ACC112 (cell line): ENCODE measurements at regions not wholly inside any gene's neighbourhood (a gene's known extent, or its start where the extent isn't known, plus 50 kb on each side); places are given as distances from the start of the nearest gene placed in this dataset.
"Not testable (repeated sequence)": the region's sequence is repeated elsewhere in the genome, so short reads cannot be mapped to it uniquely, and the experiment has no call there.

Experiments
- H2AFZ ChIP-seq: fragments of 200-600 bp; sonication (generic); one replicate; pipeline ENCODE4 v1.6.0; 2017; ENCODE audit warnings: antibody characterized with exemption, low read length; ENCODE audit not compliant: unreplicated experiment
- H3K27ac ChIP-seq: fragments of 200-600 bp; sonication (generic); 2 replicates; pipeline ENCODE4 v1.5.1; 2014; ENCODE audit warnings: low read depth, mild to moderate bottlenecking, antibody characterized with exemption, low read length, moderate library complexity
- H3K27me3 ChIP-seq: fragments of 200-600 bp; sonication (generic); 2 replicates; pipeline ENCODE4 v1.6.1; 2014; ENCODE audit warnings: mild to moderate bottlenecking, antibody characterized with exemption, low read length, moderate library complexity, mixed read lengths; ENCODE audit not compliant: insufficient read depth
- H3K36me3 ChIP-seq: fragments of 200-600 bp; sonication (generic); 2 replicates; pipeline ENCODE4 v1.6.1; 2016; ENCODE audit warnings: mild to moderate bottlenecking, antibody characterized with exemption, low read length, moderate library complexity, mixed read lengths; ENCODE audit not compliant: insufficient read depth
- H3K4me1 ChIP-seq: fragments of 200-600 bp; sonication (generic); one replicate; pipeline ENCODE4 v1.6.1; 2016; ENCODE audit warnings: low read length, mixed read lengths; ENCODE audit not compliant: insufficient read depth, unreplicated experiment, control insufficient read depth
- H3K4me3 ChIP-seq: fragments of 200-600 bp; sonication (generic); 2 replicates; pipeline ENCODE4 v1.5.1; 2014; ENCODE audit warnings: mild to moderate bottlenecking, low read depth, low read length
- H3K79me2 ChIP-seq: fragments of 200-600 bp; sonication (generic); one replicate; pipeline ENCODE4 v1.6.0; 2016; ENCODE audit warnings: low read length; ENCODE audit not compliant: control insufficient read depth, unreplicated experiment, insufficient read depth

DNA sequence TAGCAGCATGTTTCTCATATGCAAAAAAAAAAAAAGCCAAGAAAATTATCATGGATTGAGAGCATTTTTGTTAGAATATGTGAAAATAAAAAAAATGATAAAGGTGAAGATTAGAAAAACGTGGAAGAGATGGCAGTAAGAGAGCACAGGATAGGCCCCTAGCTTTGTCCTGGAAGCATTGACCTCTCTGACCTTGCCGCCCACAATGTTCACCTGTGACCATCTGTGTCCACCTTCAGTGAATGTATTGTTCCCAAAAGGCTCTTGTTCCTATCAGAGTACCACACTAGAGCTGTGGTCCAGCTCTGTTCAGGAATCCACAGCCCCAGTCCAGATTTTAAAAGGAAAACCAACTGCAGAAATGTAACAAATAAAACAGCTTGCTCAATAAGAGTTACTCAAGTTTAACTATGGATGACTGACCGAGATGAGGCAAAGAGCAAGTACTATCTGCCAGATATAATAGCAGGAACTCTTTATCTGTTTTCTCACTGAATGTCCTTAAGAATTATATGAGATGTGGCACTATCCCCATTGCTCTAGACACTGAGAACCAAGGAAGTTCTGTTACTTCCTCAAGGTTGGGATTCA is 287.7 kb upstream of the STXBP5 start:
- Histone ChIP-seq H3K4me3 (no peak overlapping the region), H3K27me3 (no peaks in the 10 kb centered on the region), H3K79me2 (peaks cover 13% of the 10 kb centered on the region), H3K27ac (peak overlapping the region; percentile 100), H2AFZ (no peak overlapping the region), H3K4me1 (peaks cover 41% of the 10 kb centered on the region), H3K36me3 (no peaks in the 10 kb centered on the region)

DNA sequence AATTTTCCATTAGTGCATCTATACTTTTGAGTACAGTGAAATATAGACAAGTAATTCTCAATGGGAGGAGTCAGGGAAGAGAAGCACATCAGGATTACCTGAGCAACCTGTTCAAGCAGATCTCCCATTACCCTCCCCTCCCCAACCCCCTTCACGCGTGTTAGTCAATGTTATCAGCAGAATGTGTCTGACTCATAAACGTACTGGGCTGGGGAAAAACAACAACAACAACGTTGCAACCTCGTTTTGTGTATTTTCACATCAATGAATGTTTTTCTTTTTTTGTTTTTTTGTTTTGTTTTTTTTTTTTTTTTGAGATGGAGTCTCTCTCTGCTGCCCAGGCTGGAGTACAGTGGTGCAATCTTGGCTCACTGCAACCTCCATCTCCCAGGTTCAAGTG is 287.0 kb upstream of the STXBP5 start:
- Histone ChIP-seq H3K4me3 (no peak overlapping the region), H3K27me3 (no peaks in the 10 kb centered on the region), H2AFZ (no peak overlapping the region), H3K27ac (peak overlapping the region; percentile 100; the same call in 1 of the 2 replicates), H3K79me2 (peaks cover 9% of the 10 kb centered on the region), H3K4me1 (peaks cover 35% of the 10 kb centered on the region), H3K36me3 (no peaks in the 10 kb centered on the region)

DNA sequence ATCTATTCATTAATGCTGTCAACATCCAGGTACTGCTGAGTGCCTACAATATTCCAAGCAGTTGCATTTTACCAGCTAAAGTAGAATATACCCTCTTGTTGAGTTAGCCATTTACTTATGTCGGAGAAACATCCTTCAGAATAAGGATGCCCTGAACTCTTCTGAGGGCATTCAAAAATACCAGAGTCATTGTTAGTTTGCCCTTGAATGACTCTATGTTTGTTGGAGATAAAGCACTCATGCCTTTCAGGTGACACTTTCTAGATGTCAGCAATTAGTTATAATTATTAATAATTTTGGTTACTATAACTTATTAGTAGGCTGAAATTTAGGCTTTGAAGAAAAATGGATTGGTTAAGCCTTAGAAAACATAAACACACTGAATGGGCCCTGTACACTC is 286.2 kb upstream of the STXBP5 start:
- Histone ChIP-seq H3K27ac (no peak overlapping the region), H3K4me3 (no peak overlapping the region), H3K79me2 (peaks cover 2% of the 10 kb centered on the region), H3K4me1 (peaks cover 27% of the 10 kb centered on the region), H3K36me3 (no peaks in the 10 kb centered on the region), H3K27me3 (no peaks in the 10 kb centered on the region), H2AFZ (no peak overlapping the region)

DNA sequence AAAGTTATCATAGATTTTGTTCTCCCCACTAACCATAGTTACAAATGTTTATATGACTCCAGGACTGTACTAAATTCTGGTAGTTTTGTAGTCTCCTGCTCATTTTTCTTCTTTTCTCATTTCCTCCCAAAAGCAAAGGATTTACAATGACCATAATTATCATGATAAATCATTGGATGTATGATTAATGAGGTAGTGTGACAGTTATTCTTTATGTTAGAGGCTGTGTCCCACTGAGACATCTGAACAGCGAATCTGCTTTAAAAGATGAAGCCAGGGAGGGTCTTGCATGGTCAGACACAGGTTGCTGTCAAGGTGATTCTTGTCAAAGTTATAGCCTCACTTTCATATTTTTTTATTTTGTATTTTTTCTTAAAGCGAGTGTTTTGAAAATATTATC is 285.2 kb upstream of the STXBP5 start:
- Histone ChIP-seq H3K4me1 (peaks cover 20% of the 10 kb centered on the region), H3K27ac (no peak overlapping the region), H3K79me2 (no peaks in the 10 kb centered on the region), H3K36me3 (no peaks in the 10 kb centered on the region), H2AFZ (no peak overlapping the region), H3K4me3 (no peak overlapping the region), H3K27me3 (no peaks in the 10 kb centered on the region)

DNA sequence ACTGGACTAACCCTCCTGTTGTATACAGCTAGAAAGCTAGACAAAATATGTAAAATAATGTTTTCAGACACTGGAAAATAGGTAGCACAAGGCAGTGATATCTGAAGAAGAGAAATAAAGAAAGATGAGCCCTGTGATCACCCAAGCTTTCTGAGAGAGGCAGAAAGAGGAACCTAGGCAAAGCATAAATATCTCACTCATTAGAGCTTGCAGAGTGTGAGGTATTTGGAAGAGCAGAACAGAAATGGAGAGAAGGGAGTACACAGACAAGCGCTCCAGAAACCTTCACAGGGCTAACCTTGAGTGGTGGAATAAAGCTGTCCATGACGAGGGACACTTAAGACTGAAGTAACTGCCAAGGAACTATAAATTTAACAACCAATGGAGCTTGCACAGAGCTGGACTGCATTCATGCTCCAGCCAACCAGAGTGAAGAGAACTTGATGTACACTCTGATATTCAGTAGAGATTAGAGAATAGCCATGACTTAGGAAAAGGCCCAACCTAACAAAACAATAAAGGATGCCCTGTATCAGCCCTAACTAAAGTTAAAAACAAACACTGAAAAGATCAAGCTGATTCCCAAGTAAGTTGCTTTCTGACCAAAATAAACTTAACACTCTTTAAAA is 280.9 kb upstream of the STXBP5 start:
- no peak overlapping the region for H3K4me3 ChIP-seq
- no peaks in the 10 kb centered on the region for H3K27me3 ChIP-seq
- no peak overlapping the region for H2AFZ ChIP-seq
- no peaks in the 10 kb centered on the region for H3K36me3 ChIP-seq
- no peaks in the 10 kb centered on the region for H3K4me1 ChIP-seq
- H3K27ac ChIP-seq, result no peak overlapping the region
- no peaks in the 10 kb centered on the region for H3K79me2 ChIP-seq

DNA sequence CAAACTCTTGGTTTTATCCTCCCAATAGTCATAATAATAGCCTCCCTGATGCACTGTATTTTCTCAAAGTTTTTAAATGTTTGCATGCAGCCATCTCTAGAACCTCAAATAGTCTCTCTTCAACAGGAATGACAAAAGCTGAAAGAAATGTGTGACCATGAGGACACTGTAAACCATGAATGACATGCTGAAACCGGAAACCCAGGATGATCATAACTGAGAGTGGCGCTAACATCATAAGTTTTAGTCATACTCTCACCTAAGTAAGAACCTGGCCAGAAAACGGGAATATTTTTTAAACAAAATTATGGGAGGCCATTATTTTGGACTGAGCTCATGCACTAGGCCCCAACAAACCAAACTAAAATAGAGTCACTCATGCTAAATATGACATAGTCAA is 278.4 kb upstream of the STXBP5 start:
- Histone ChIP-seq H2AFZ (no peak overlapping the region), H3K4me3 (no peak overlapping the region), H3K27ac (no peak overlapping the region), H3K79me2 (no peaks in the 10 kb centered on the region), H3K27me3 (no peaks in the 10 kb centered on the region), H3K4me1 (no peaks in the 10 kb centered on the region), H3K36me3 (no peaks in the 10 kb centered on the region)

DNA sequence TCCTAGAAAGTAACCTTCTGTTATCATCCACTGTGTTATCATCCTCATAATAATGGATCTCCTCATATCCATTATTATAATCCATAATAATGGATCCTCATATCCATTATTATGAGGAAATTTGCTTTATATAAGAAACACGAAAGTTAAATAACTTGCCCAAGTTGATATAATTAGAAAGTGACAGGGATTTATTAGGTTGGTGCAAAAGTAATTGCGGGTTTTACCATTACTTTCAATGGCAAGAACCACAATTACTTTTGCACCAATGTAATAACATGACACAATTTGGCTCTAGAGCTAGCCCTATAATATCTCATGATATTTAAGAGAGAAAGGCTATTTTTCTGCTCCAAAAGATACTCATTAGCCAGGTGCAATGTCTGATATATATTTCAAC is 275.7 kb upstream of the STXBP5 start:
- Histone ChIP-seq H2AFZ (no peak overlapping the region), H3K79me2 (no peaks in the 10 kb centered on the region), H3K36me3 (no peaks in the 10 kb centered on the region), H3K4me1 (no peaks in the 10 kb centered on the region), H3K4me3 (no peak overlapping the region), H3K27me3 (no peaks in the 10 kb centered on the region), H3K27ac (no peak overlapping the region)

DNA sequence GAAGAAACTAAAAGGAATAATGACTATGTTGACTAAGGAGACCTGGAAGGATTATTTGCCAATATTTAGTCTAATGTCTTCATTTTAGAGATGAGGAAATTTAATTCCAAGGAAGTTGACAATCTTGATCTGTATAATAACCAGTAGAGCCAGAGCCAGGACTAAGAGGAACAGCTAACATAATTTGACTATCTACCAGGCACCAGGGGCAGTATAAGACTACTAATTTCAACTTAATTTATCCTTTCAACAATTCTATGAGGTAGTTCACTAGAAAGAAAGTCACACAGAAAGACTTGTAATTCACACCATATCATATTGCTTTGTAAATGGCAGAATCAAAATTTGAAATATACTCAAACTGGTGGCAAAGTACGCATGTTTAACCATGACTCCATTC is 273.0 kb upstream of the STXBP5 start:
- H3K79me2 ChIP-seq, result no peaks in the 10 kb centered on the region
- H3K4me1 ChIP-seq, result no peaks in the 10 kb centered on the region
- no peak overlapping the region for H2AFZ ChIP-seq
- no peaks in the 10 kb centered on the region for H3K27me3 ChIP-seq
- no peaks in the 10 kb centered on the region for H3K36me3 ChIP-seq
- H3K27ac ChIP-seq, result no peak overlapping the region
- no peak overlapping the region for H3K4me3 ChIP-seq

DNA sequence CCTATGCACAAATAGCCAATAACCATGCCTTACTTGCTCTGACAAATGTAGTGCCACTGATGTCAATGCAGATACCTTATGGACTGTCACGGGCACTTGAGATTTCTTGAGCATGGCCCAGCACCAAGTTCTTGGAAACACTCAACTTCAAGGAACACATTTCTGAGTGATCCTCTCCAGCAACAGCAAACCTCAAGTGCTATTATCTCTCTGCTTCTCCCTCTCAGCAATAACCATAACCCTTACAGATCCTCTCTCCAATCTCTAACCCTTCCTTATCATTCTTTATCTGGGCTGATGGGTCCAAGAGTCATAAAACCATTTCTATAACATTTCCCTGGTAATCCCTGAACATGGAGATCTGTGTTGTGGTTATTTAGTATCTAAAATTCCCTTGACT is 266.9 kb upstream of the STXBP5 start:
- Histone ChIP-seq H3K27ac (no peak overlapping the region), H3K79me2 (no peaks in the 10 kb centered on the region), H3K4me1 (no peaks in the 10 kb centered on the region), H3K36me3 (no peaks in the 10 kb centered on the region), H2AFZ (no peak overlapping the region), H3K27me3 (no peaks in the 10 kb centered on the region), H3K4me3 (no peak overlapping the region)

DNA sequence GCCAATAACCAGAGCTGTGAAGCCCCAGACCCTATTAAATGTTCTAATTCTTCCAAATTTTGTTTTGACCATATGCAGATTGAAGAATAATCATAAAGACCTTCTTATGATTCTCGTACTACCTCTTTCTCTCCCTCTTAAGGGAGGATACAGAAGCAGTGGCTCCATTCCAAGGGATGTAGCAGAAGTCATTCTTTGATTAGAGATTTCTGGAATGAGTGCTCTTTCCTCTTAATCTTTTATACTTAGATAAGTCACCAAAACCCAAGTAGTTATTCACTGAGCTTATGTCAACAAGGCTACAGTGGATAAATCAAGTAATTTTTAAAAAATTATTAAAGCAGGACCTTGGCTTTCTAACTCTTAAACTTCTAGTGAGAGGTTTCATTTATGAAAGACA is 266.0 kb upstream of the STXBP5 start:
- Histone ChIP-seq H3K4me3 (no peak overlapping the region), H3K36me3 (no peaks in the 10 kb centered on the region), H3K27ac (no peak overlapping the region), H3K79me2 (no peaks in the 10 kb centered on the region), H3K27me3 (no peaks in the 10 kb centered on the region), H3K4me1 (no peaks in the 10 kb centered on the region), H2AFZ (no peak overlapping the region)

DNA sequence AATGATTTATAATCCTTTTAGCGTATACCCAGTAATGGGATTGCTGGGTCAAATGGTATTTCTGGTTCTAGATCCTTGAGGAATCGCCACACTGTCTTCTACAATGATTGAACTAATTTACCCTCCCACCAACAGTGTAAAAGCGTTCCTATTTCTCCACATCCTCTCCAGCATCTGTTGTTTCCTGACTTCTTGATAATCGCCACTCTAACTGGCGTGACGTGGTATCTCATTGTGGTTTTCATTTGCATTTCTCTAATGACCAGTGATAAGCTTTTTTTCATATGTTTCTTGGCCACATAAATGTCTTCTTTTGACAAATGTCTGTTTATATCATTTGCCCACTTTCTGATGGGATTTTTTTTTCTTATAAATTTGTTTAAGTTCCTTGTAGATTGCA is 264.8 kb upstream of the STXBP5 start:
- not testable (repeated sequence) for H3K4me1 ChIP-seq, H3K27ac ChIP-seq, H2AFZ ChIP-seq, H3K27me3 ChIP-seq, H3K79me2 ChIP-seq, H3K36me3 ChIP-seq, H3K4me3 ChIP-seq
